Ishikawa (cell line): ENCODE measurements at regions not wholly inside any gene's neighbourhood (a gene's known extent, or its start where the extent isn't known, plus 50 kb on each side); places are given as distances from the start of the nearest gene placed in this dataset.

Experiments
- CEBPB ChIP-seq: IDR thresholded peaks from 2 replicates; pipeline ENCODE4 v1.6.1; 2012
- CREB1 ChIP-seq: IDR thresholded peaks from 2 replicates; pipeline ENCODE4 v1.6.1; 2012; ENCODE audit warnings: low read depth
- EGR1 ChIP-seq: IDR thresholded peaks from 2 replicates; pipeline ENCODE4 v1.6.1; 2012
- EP300 ChIP-seq: IDR thresholded peaks from 2 replicates; pipeline ENCODE4 v1.6.1; 2012; ENCODE audit warnings: borderline replicate concordance
- FOXM1 ChIP-seq: IDR thresholded peaks from 2 replicates; pipeline ENCODE4 v1.6.1; 2012; ENCODE audit warnings: low read depth, borderline replicate concordance
- NFIC ChIP-seq: IDR thresholded peaks from 2 replicates; pipeline ENCODE4 v1.6.1; 2012
- RAD21 ChIP-seq: IDR thresholded peaks from 2 replicates; pipeline ENCODE4 v1.6.1; 2012; ENCODE audit warnings: low read depth
- REST ChIP-seq: IDR thresholded peaks from 2 replicates; pipeline ENCODE4 v1.6.1; 2012; ENCODE audit warnings: low read depth, mild to moderate bottlenecking
- TAF1 ChIP-seq: IDR thresholded peaks from 2 replicates; pipeline ENCODE4 v1.6.1; 2012; ENCODE audit warnings: low read depth, mild to moderate bottlenecking
- TCF12 ChIP-seq: IDR thresholded peaks from 2 replicates; pipeline ENCODE4 v1.6.1; 2012; ENCODE audit warnings: low read depth
- TEAD4 ChIP-seq: IDR thresholded peaks from 2 replicates; pipeline ENCODE4 v1.6.1; 2012
- YY1 ChIP-seq: IDR thresholded peaks from 2 replicates; pipeline ENCODE4 v1.6.1; 2012; ENCODE audit warnings: low read depth
- ZBTB7A ChIP-seq: IDR thresholded peaks from 2 replicates; pipeline ENCODE4 v1.6.1; 2012; ENCODE audit warnings: low read depth
- TF ChIP-seq, protein P1 (sequence below): IDR thresholded peaks from 2 replicates; pipeline ENCODE4 v1.6.1; 2012
- TF ChIP-seq, protein P2 (sequence below): IDR thresholded peaks from 2 replicates; pipeline ENCODE4 v1.6.1; 2012

DNA sequence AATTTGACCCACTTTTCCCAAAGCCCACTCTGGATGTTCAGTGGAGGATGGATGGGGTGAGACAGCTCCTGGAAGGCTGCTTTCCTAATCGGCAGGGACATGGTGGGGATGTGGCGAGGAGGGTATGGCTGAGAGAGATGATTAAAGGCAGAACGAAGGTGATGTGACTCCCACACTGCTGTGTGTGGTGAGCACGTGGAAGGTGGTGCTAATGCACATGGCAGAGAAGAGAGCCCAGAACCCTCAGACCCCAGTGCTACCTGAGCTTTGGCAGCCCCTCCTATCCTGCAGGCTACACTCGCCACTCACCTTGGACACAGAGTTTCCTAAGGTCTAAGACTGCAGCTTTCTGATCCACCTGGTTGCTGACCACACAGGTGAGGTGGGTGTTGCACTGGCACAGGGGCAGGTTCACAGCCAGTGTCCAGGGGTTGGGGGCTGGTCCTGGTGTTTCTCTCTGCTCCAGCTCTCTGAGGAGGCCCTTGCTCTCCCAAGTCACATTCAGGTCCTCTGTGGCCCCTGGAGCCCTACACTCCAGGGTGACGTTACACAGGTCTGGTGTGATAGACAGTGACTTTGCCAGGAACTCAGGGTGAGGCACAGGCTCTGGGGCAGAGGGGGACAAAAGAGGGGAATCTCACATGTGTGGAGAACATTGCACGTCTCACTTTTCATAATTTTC is 151.4 kb upstream of the ETV3 start:
- TF ChIP-seq RAD21 = no peak
- no peak for TF ChIP-seq TAF1
- TF ChIP-seq, protein P1, sequence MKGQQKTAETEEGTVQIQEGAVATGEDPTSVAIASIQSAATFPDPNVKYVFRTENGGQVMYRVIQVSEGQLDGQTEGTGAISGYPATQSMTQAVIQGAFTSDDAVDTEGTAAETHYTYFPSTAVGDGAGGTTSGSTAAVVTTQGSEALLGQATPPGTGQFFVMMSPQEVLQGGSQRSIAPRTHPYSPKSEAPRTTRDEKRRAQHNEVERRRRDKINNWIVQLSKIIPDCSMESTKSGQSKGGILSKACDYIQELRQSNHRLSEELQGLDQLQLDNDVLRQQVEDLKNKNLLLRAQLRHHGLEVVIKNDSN = no peak
- TF ChIP-seq YY1 = no peak
- no peak for TF ChIP-seq NFIC
- no peak for TF ChIP-seq TEAD4
- no peak for TF ChIP-seq CREB1
- no peak for TF ChIP-seq EGR1
- no peak for TF ChIP-seq TCF12
- TF ChIP-seq EP300 = no peak
- no peak for TF ChIP-seq ZBTB7A
- no peak for TF ChIP-seq REST
- TF ChIP-seq, protein P2, sequence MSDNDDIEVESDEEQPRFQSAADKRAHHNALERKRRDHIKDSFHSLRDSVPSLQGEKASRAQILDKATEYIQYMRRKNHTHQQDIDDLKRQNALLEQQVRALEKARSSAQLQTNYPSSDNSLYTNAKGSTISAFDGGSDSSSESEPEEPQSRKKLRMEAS = no peak
- TF ChIP-seq CEBPB = no peak
- TF ChIP-seq FOXM1 = no peak

DNA sequence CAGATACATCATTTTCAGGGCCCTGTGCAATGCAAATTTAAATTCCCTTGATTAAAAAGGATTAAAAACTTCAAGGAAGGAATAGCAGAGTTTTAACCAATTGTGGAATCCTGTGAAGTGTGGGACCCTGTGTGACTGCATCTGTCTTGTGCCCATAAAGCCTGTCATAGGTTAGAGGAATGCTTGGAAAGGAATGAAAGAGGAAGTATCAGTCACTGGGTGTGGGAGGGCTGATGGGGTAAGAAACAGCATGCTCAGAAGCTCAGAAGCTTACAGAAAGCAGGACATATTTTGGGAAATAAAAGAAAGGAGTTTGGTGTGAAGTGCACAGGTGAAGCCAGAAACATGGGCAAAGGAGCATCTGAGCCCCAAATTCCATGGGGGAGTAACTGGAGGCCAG is 150.8 kb upstream of the ETV3 start:
- no peak for TF ChIP-seq TCF12
- no peak for TF ChIP-seq EP300
- no peak for TF ChIP-seq TAF1
- TF ChIP-seq, protein P2 = no peak
- TF ChIP-seq, protein P1 = no peak
- no peak for TF ChIP-seq FOXM1
- TF ChIP-seq NFIC = no peak
- TF ChIP-seq EGR1 = no peak
- no peak for TF ChIP-seq YY1
- TF ChIP-seq REST = no peak
- no peak for TF ChIP-seq RAD21
- TF ChIP-seq TEAD4 = no peak
- no peak for TF ChIP-seq ZBTB7A
- no peak for TF ChIP-seq CEBPB
- no peak for TF ChIP-seq CREB1

- TF ChIP-seq, protein P2 = no peak
- TF ChIP-seq EP300 (no peak), TEAD4 (no peak), TCF12 (no peak), NFIC (no peak), TAF1 (no peak), FOXM1 (no peak), CEBPB (no peak), EGR1 (no peak)
- TF ChIP-seq, protein P1 = no peak
Observed at GRCh38 chr1:157288492-157288891, 150.3 kb upstream of the ETV3 start.

- TF ChIP-seq REST (no peak), YY1 (no peak), CEBPB (no peak), CREB1 (no peak), FOXM1 (no peak), ZBTB7A (no peak), TEAD4 (no peak), TCF12 (no peak), TAF1 (no peak), NFIC (no peak), EP300 (no peak), RAD21 (no peak), EGR1 (no peak)
- TF ChIP-seq, protein P2 = no peak
- TF ChIP-seq, protein P1 = no peak
Observed at GRCh38 chr1:157288006-157288405, 149.8 kb upstream of the ETV3 start.
